Suppressor macrophage treated with lipopolysaccharide for 1 hour (primary cell): ENCODE measurements at regions not wholly inside any gene's neighbourhood (a gene's known extent, or its start where the extent isn't known, plus 50 kb on each side); places are given as distances from the start of the nearest gene placed in this dataset.

Source experiments
- DNase-seq, 3 donors: peaks; one replicate each; pipeline ENCODE4 v3.0.0-alpha.2; 2020 to 2022

- peak; percentile 45 to 68 (median 63) for DNase-seq
Observed at GRCh38 chr1:243910607-243911006, 60.6 kb upstream of the AKT3 start.

DNA sequence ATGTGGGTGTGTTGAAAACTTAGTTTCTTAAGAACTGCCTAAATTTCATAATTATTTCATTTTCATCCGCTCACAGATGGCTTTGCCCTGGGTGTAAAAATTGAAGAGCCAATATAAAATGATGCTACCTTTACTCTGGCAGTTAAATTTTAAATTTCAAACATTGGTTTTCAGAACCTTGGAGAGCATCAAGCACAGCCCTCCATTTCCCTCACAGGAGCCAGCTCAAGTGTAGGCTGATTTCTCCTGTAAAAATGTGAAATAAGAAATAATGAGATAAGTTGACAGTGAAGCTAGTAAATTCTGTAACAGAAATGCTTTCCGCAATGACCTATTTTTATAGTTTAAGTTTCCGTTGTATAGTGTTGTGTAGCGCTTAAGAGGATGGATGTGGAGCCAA, 53.9 kb upstream of the AKT3 start:
- peak in 1 of 3 donors; percentile 10 for DNase-seq

- no peak for DNase-seq
Observed at GRCh38 chr1:243903041-243903440, 53.0 kb upstream of the AKT3 start.

- DNase-seq, result no peak
Observed at GRCh38 chr1:243902100-243902499, 52.1 kb upstream of the AKT3 start.
